Vagina (tissue), 2 donors: ENCODE measurements at regions not wholly inside any gene's neighbourhood (a gene's known extent, or its start where the extent isn't known, plus 50 kb on each side); places are given as distances from the start of the nearest gene placed in this dataset.

Experiments used
- CTCF ChIP-seq, 3 experiments: fragments of 450-650 bp in 2 of 3; fragments of 200-600 bp in 1 of 3; sonication (generic) in 1 of 3; IDR thresholded peaks; one replicate each; pipeline ENCODE4 v1.5.1; 2017 to 2019; ENCODE audit warnings: antibody characterized with exemption in 3 of 3, mild to moderate bottlenecking in 2 of 3, moderate library complexity in 2 of 3
- POLR2A ChIP-seq, 2 donors: fragments of 450-650 bp; IDR thresholded peaks; one replicate each; pipeline ENCODE4 v1.6.1; 2017; ENCODE audit warnings: antibody characterized with exemption in 2 of 2, mild to moderate bottlenecking in 2 of 2, moderate library complexity in 2 of 2
- POLR2AphosphoS5 ChIP-seq, 2 donors: sonication (generic); formaldehyde crosslinking; IDR thresholded peaks; one replicate each; pipeline ENCODE4 v1.9.0; 2017; ENCODE audit warnings: antibody characterized with exemption in 2 of 2, mild to moderate bottlenecking in 2 of 2, low read depth in 1 of 2; ENCODE audit not compliant: insufficient read depth in 1 of 2

- TF ChIP-seq CTCF (IDR thresholded peaks at IDR 0.05) (no peak), POLR2A (IDR thresholded peaks at IDR 0.05) (no peak), POLR2AphosphoS5 (IDR thresholded peaks at IDR 0.05; ENCODE audit: insufficient read depth in 1 of 2, low read depth in 1 of 2) (no peak)
Measured at GRCh38 chr16:79534143-79534542, 66.4 kb downstream of the MAF start.
